SW480 (cell line): ENCODE measurements at regions not wholly inside any gene's neighbourhood (a gene's known extent, or its start where the extent isn't known, plus 50 kb on each side); places are given as distances from the start of the nearest gene placed in this dataset.

Experiments
- DNase-seq: peaks from one replicate; pipeline ENCODE4 v3.0.0-alpha.2; 2016; ENCODE audit warnings: low spot score

- no peak for DNase-seq
These were observed 452.0 kb downstream of the ARL4A start for GRCh38 chr7:13139436-13139835.

GRCh38 chr7:13144673-13145072, 457.2 kb downstream of the ARL4A start:
- no peak for DNase-seq

GRCh38 chr7:13148548-13148947, 461.1 kb downstream of the ARL4A start:
- DNase-seq: no peak

- no peak for DNase-seq
These were observed 464.5 kb downstream of the ARL4A start for GRCh38 chr7:13151978-13152377.

- DNase-seq: no peak
These were observed 465.3 kb downstream of the ARL4A start for GRCh38 chr7:13152755-13153154.

- DNase-seq: no peak
These were observed 465.8 kb downstream of the ARL4A start for GRCh38 chr7:13153266-13153665.

GRCh38 chr7:13153742-13154141, 466.3 kb downstream of the ARL4A start:
- no peak for DNase-seq

- DNase-seq: no peak
These were observed 467.8 kb downstream of the ARL4A start for GRCh38 chr7:13155188-13155587.

GRCh38 chr7:13159003-13159402, 471.6 kb downstream of the ARL4A start:
- no peak for DNase-seq

GRCh38 chr7:13159467-13160184, 472.2 kb downstream of the ARL4A start:
- no peak for DNase-seq

GRCh38 chr7:13161125-13161524, 473.7 kb downstream of the ARL4A start:
- no peak for DNase-seq

- no peak for DNase-seq
These were observed 478.4 kb downstream of the ARL4A start for GRCh38 chr7:13165854-13166253.

- no peak for DNase-seq
These were observed 479.4 kb downstream of the ARL4A start for GRCh38 chr7:13166801-13167200.

GRCh38 chr7:13169356-13169755, 481.9 kb downstream of the ARL4A start:
- no peak for DNase-seq

GRCh38 chr7:13174991-13175390, 487.6 kb downstream of the ARL4A start:
- no peak for DNase-seq

GRCh38 chr7:13179011-13179582, 491.7 kb downstream of the ARL4A start:
- DNase-seq: peak; percentile 76

- DNase-seq: no peak
These were observed 492.5 kb downstream of the ARL4A start for GRCh38 chr7:13179775-13180523.

- DNase-seq: no peak
These were observed 493.8 kb downstream of the ARL4A start for GRCh38 chr7:13181216-13181615.

- DNase-seq: no peak
These were observed 497.7 kb downstream of the ARL4A start for GRCh38 chr7:13185139-13185538.

- no peak for DNase-seq
These were observed 500.9 kb downstream of the ARL4A start for GRCh38 chr7:13188236-13188805.

- DNase-seq: no peak
These were observed 501.5 kb downstream of the ARL4A start for GRCh38 chr7:13188922-13189321.

- DNase-seq: no peak
These were observed 502.2 kb downstream of the ARL4A start for GRCh38 chr7:13189668-13190067.

GRCh38 chr7:13197501-13197900, 510.1 kb downstream of the ARL4A start:
- DNase-seq: no peak
